ENCODE measurements at regions not wholly inside any gene's neighbourhood (a gene's known extent, or its start where the extent isn't known, plus 50 kb on each side); places are given as distances from the start of the nearest gene placed in this dataset.

GRCh38 chr16:79404571-79404970 lies 196.0 kb downstream of the MAF start:
- H3K36me3 Mint-ChIP-seq (ENCODE audit: unreplicated experiment), result no peaks in the 10 kb centered on the region
- no peak for DNase-seq (ENCODE audit: extremely low spot score, unreplicated experiment)

GRCh38 chr16:79403534-79403933 lies 197.0 kb downstream of the MAF start:
- DNase-seq (ENCODE audit: extremely low spot score, unreplicated experiment), result no peak
- no peaks in the 10 kb centered on the region for H3K4me1 Mint-ChIP-seq (ENCODE audit: unreplicated experiment)
- TF ChIP-seq CTCF (IDR thresholded peaks at IDR 0.05), result no peak
- no peak overlapping the region for H3K4me3 Mint-ChIP-seq (ENCODE audit: unreplicated experiment)
- no peaks in the 10 kb centered on the region for H3K36me3 Mint-ChIP-seq (ENCODE audit: unreplicated experiment)
- H3K9me3 Mint-ChIP-seq (ENCODE audit: unreplicated experiment), result peaks cover 6% of the 10 kb centered on the region
- no peak overlapping the region for H3K27ac Mint-ChIP-seq (ENCODE audit: unreplicated experiment)
- peaks cover 14% of the 10 kb centered on the region for H3K27me3 Mint-ChIP-seq (ENCODE audit: unreplicated experiment)

More at GRCh38 chr16:79404571-79404970, 196.0 kb downstream of the MAF start:
- H3K9me3 Mint-ChIP-seq (ENCODE audit: unreplicated experiment), result no peaks in the 10 kb centered on the region
- peaks cover 15% of the 10 kb centered on the region for H3K27me3 Mint-ChIP-seq (ENCODE audit: unreplicated experiment)
- no peak overlapping the region for H3K4me3 Mint-ChIP-seq (ENCODE audit: unreplicated experiment)
- no peaks in the 10 kb centered on the region for H3K4me1 Mint-ChIP-seq (ENCODE audit: unreplicated experiment)
- TF ChIP-seq CTCF (IDR thresholded peaks at IDR 0.05), result no peak
- no peak overlapping the region for H3K27ac Mint-ChIP-seq (ENCODE audit: unreplicated experiment)

- Mint-ChIP-seq H3K4me3 (ENCODE audit: unreplicated experiment) (no peak overlapping the region), H3K4me1 (ENCODE audit: unreplicated experiment) (no peaks in the 10 kb centered on the region), H3K27me3 (ENCODE audit: unreplicated experiment) (peaks cover 12% of the 10 kb centered on the region), H3K36me3 (ENCODE audit: unreplicated experiment) (no peaks in the 10 kb centered on the region), H3K27ac (ENCODE audit: unreplicated experiment) (no peak overlapping the region), H3K9me3 (ENCODE audit: unreplicated experiment) (peaks cover 6% of the 10 kb centered on the region)
- no peak for DNase-seq (ENCODE audit: extremely low spot score, unreplicated experiment)
- TF ChIP-seq CTCF (IDR thresholded peaks at IDR 0.05), result no peak
Observed at GRCh38 chr16:79402920-79403319, 197.6 kb downstream of the MAF start.

- Mint-ChIP-seq H3K36me3 (ENCODE audit: unreplicated experiment) (no peaks in the 10 kb centered on the region), H3K27ac (ENCODE audit: unreplicated experiment) (no peak overlapping the region), H3K4me3 (ENCODE audit: unreplicated experiment) (no peak overlapping the region), H3K4me1 (ENCODE audit: unreplicated experiment) (no peaks in the 10 kb centered on the region), H3K9me3 (ENCODE audit: unreplicated experiment) (peaks cover 6% of the 10 kb centered on the region), H3K27me3 (ENCODE audit: unreplicated experiment) (peaks cover 7% of the 10 kb centered on the region)
- no peak for TF ChIP-seq CTCF (IDR thresholded peaks at IDR 0.05)
- no peak for DNase-seq (ENCODE audit: extremely low spot score, unreplicated experiment)
Observed at GRCh38 chr16:79402356-79402755, 198.2 kb downstream of the MAF start.

- DNase-seq (ENCODE audit: extremely low spot score, unreplicated experiment), result no peak
- no peaks in the 10 kb centered on the region for H3K4me1 Mint-ChIP-seq (ENCODE audit: unreplicated experiment)
- no peak overlapping the region for H3K4me3 Mint-ChIP-seq (ENCODE audit: unreplicated experiment)
- no peak for TF ChIP-seq CTCF (IDR thresholded peaks at IDR 0.05)
- no peaks in the 10 kb centered on the region for H3K36me3 Mint-ChIP-seq (ENCODE audit: unreplicated experiment)
- H3K27ac Mint-ChIP-seq (ENCODE audit: unreplicated experiment), result no peak overlapping the region
- H3K27me3 Mint-ChIP-seq (ENCODE audit: unreplicated experiment), result peaks cover 5% of the 10 kb centered on the region
- H3K9me3 Mint-ChIP-seq (ENCODE audit: unreplicated experiment), result peaks cover 6% of the 10 kb centered on the region
Observed at GRCh38 chr16:79401782-79402181, 198.8 kb downstream of the MAF start.

Measured in osteocyte (in vitro differentiated cells).